Colonic mucosa (tissue), 4 donors: ENCODE measurements at regions not wholly inside any gene's neighbourhood (a gene's known extent, or its start where the extent isn't known, plus 50 kb on each side); places are given as distances from the start of the nearest gene placed in this dataset.

Experiments
- DNase-seq: peaks from one replicate; pipeline ENCODE4 v3.0.0-alpha.2; 2020
- H3K27ac ChIP-seq: fragments of 200-600 bp; one replicate; pipeline ENCODE4 v1.8.0; 2021
- H3K27me3 ChIP-seq: fragments of 200-600 bp; one replicate; pipeline ENCODE4 v1.8.0; 2021
- H3K36me3 ChIP-seq: fragments of 200-600 bp; one replicate; pipeline ENCODE4 v1.8.0; 2021
- H3K4me1 ChIP-seq: fragments of 200-600 bp; one replicate; pipeline ENCODE4 v1.8.0; 2021; ENCODE audit warnings: mild to moderate bottlenecking
- H3K4me3 ChIP-seq: fragments of 200-600 bp; one replicate; pipeline ENCODE4 v1.8.0; 2021
- H3K9ac ChIP-seq, 2 donors: one replicate each; pipeline ENCODE4 v1.7.0; 2013; ENCODE audit warnings: control low read depth in 2 of 2, low read depth in 2 of 2, low read length in 2 of 2
- H3K9me3 ChIP-seq: fragments of 200-600 bp; one replicate; pipeline ENCODE4 v1.8.0; 2021
- CTCF ChIP-seq: fragments of 200-600 bp; IDR thresholded peaks from one replicate; pipeline ENCODE4 v1.8.0; 2022; ENCODE audit warnings: antibody characterized with exemption, mild to moderate bottlenecking
- intact Hi-C: fragments of 100-400 bp; cut with DNase I; formaldehyde crosslinking; loops from one replicate; pipeline ENCODE4 v1.14.1; 2022
- donor health status: healthy.
- donor health status: DM: no; HTN: no; CAD: no.
- donor health status: DM: no; HTN: no; CAD: no.

GRCh38 chr3:113136544-113136943 lies 74.8 kb upstream of the BOC start:
- Histone ChIP-seq H3K4me3 (no peak overlapping the region), H3K9ac (no peak overlapping the region), H3K27ac (no peak overlapping the region), H3K4me1 (no peaks in the 10 kb centered on the region), H3K27me3 (no peaks in the 10 kb centered on the region), H3K36me3 (no peaks in the 10 kb centered on the region), H3K9me3 (no peaks in the 10 kb centered on the region)
- TF ChIP-seq CTCF = no peak
- intact Hi-C loops = loop anchor here (5.0 kb wide), 1 partner anchor 146 kb away; no protein-coding TSS in a partner anchor
- no peak for DNase-seq

- no peak overlapping the region for H3K9ac ChIP-seq
- intact Hi-C loops = loop anchor here (5.0 kb wide), 1 partner anchor 143 kb away; no protein-coding TSS in a partner anchor
- no peak overlapping the region for H3K27ac ChIP-seq
- no peak for DNase-seq
- no peaks in the 10 kb centered on the region for H3K9me3 ChIP-seq
- no peaks in the 10 kb centered on the region for H3K36me3 ChIP-seq
- H3K27me3 ChIP-seq = no peaks in the 10 kb centered on the region
- H3K4me3 ChIP-seq = no peak overlapping the region
- no peak for TF ChIP-seq CTCF
- H3K4me1 ChIP-seq = no peaks in the 10 kb centered on the region
Observed at GRCh38 chr3:113138839-113139743, 72.3 kb upstream of the BOC start.

GRCh38 chr3:113140876-113141275 lies 70.5 kb upstream of the BOC start:
- Histone ChIP-seq H3K9me3 (no peaks in the 10 kb centered on the region), H3K36me3 (no peaks in the 10 kb centered on the region), H3K4me3 (no peak overlapping the region), H3K4me1 (no peaks in the 10 kb centered on the region), H3K9ac (no peak overlapping the region), H3K27ac (no peak overlapping the region), H3K27me3 (no peaks in the 10 kb centered on the region)
- no peak for TF ChIP-seq CTCF
- intact Hi-C loops = no loop called here
- DNase-seq = no peak

GRCh38 chr3:113141543-113141942 lies 69.8 kb upstream of the BOC start:
- no peaks in the 10 kb centered on the region for H3K27me3 ChIP-seq
- no peak overlapping the region for H3K9ac ChIP-seq
- H3K27ac ChIP-seq = no peak overlapping the region
- H3K4me3 ChIP-seq = no peak overlapping the region
- H3K4me1 ChIP-seq = no peaks in the 10 kb centered on the region
- DNase-seq = no peak
- TF ChIP-seq CTCF = no peak
- H3K9me3 ChIP-seq = no peaks in the 10 kb centered on the region
- no peaks in the 10 kb centered on the region for H3K36me3 ChIP-seq
- intact Hi-C loops = no loop called here

GRCh38 chr3:113142476-113142875 lies 68.9 kb upstream of the BOC start:
- no peaks in the 10 kb centered on the region for H3K9me3 ChIP-seq
- H3K27ac ChIP-seq = no peak overlapping the region
- intact Hi-C loops = no loop called here
- no peaks in the 10 kb centered on the region for H3K27me3 ChIP-seq
- no peaks in the 10 kb centered on the region for H3K4me1 ChIP-seq
- no peak for DNase-seq
- H3K4me3 ChIP-seq = no peak overlapping the region
- H3K9ac ChIP-seq = no peak overlapping the region
- no peaks in the 10 kb centered on the region for H3K36me3 ChIP-seq
- no peak for TF ChIP-seq CTCF
